ENCODE measurements at regions not wholly inside any gene's neighbourhood (a gene's known extent, or its start where the extent isn't known, plus 50 kb on each side); places are given as distances from the start of the nearest gene placed in this dataset.
A peak's percentile ranks its signal among the peaks of the same experiment; 100 is the strongest.

GRCh38 chr20:11195899-11196558, 522.2 kb upstream of the JAG1 start:
- no peak for DNase-seq (ENCODE audit: extremely low read depth, low read depth)

- no peak for DNase-seq (ENCODE audit: extremely low read depth, low read depth)
Measured at GRCh38 chr20:11197851-11198250, 524.1 kb upstream of the JAG1 start.

- DNase-seq (ENCODE audit: extremely low read depth, low read depth): no peak
Measured at GRCh38 chr20:11200423-11200822, 526.6 kb upstream of the JAG1 start.

GRCh38 chr20:11204926-11205768, 531.3 kb upstream of the JAG1 start:
- DNase-seq (ENCODE audit: extremely low read depth, low read depth): peak; percentile 48

- no peak for DNase-seq (ENCODE audit: extremely low read depth, low read depth)
Measured at GRCh38 chr20:11205769-11206362, 532.1 kb upstream of the JAG1 start.

- DNase-seq (ENCODE audit: extremely low read depth, low read depth): peak; percentile 5
Measured at GRCh38 chr20:11207749-11208502, 534.1 kb upstream of the JAG1 start.

- no peak for DNase-seq (ENCODE audit: extremely low read depth, low read depth)
Measured at GRCh38 chr20:11210611-11211010, 536.8 kb upstream of the JAG1 start.

GRCh38 chr20:11212272-11212671, 538.5 kb upstream of the JAG1 start:
- no peak for DNase-seq (ENCODE audit: extremely low read depth, low read depth)

- no peak for DNase-seq (ENCODE audit: extremely low read depth, low read depth)
Measured at GRCh38 chr20:11212902-11213301, 539.1 kb upstream of the JAG1 start.

GRCh38 chr20:11214256-11214840, 540.5 kb upstream of the JAG1 start:
- no peak for DNase-seq (ENCODE audit: extremely low read depth, low read depth)

- no peak for DNase-seq (ENCODE audit: extremely low read depth, low read depth)
Measured at GRCh38 chr20:11216451-11217314, 542.9 kb upstream of the JAG1 start.

- DNase-seq (ENCODE audit: extremely low read depth, low read depth): no peak
Measured at GRCh38 chr20:11217326-11218172, 543.8 kb upstream of the JAG1 start.

GRCh38 chr20:11218173-11218680, 544.4 kb upstream of the JAG1 start:
- DNase-seq (ENCODE audit: extremely low read depth, low read depth): no peak

- no peak for DNase-seq (ENCODE audit: extremely low read depth, low read depth)
Measured at GRCh38 chr20:11219192-11219591, 545.4 kb upstream of the JAG1 start.

- no peak for DNase-seq (ENCODE audit: extremely low read depth, low read depth)
Measured at GRCh38 chr20:11221046-11221445, 547.2 kb upstream of the JAG1 start.

- DNase-seq (ENCODE audit: extremely low read depth, low read depth): no peak
Measured at GRCh38 chr20:11222243-11222642, 548.4 kb upstream of the JAG1 start.

GRCh38 chr20:11227602-11228001, 553.8 kb upstream of the JAG1 start:
- DNase-seq (ENCODE audit: extremely low read depth, low read depth): no peak

GRCh38 chr20:11229772-11230171, 556.0 kb upstream of the JAG1 start:
- no peak for DNase-seq (ENCODE audit: extremely low read depth, low read depth)

- no peak for DNase-seq (ENCODE audit: extremely low read depth, low read depth)
Measured at GRCh38 chr20:11230999-11231398, 557.2 kb upstream of the JAG1 start.

Data from NCI-H460 (cell line).